ENCODE measurements at regions not wholly inside any gene's neighbourhood (a gene's known extent, or its start where the extent isn't known, plus 50 kb on each side); places are given as distances from the start of the nearest gene placed in this dataset.

GRCh38 chr12:93163260-93164036 lies 214.3 kb upstream of the NUDT4 start:
- H3K27ac ChIP-seq (ENCODE audit: low read depth, low read length) = no peak overlapping the region
- H3K4me1 ChIP-seq (ENCODE audit: control insufficient read depth in 1 of 2, insufficient read depth in 2 of 2, low read length in 2 of 2) = peaks cover 20 to 21% of the 10 kb centered on the region in 2 donors
- H3K27me3 ChIP-seq (ENCODE audit: control insufficient read depth in 1 of 2, insufficient read depth in 2 of 2, low read length in 2 of 2) = no peaks in the 10 kb centered on the region
- no peaks in the 10 kb centered on the region for H3K36me3 ChIP-seq (ENCODE audit: control insufficient read depth in 1 of 2, insufficient read depth in 2 of 2, low read length in 2 of 2)
- no peak overlapping the region for H3K9ac ChIP-seq (ENCODE audit: low read depth in 1 of 2, low read length in 2 of 2)
- H3K4me3 ChIP-seq (ENCODE audit: low read depth in 1 of 2, low read length in 2 of 2) = no peak overlapping the region
- H3K9me3 ChIP-seq (ENCODE audit: control insufficient read depth in 1 of 2, low read length in 2 of 2) = peaks cover 2 to 3% of the 10 kb centered on the region in 2 donors

- Histone ChIP-seq H3K36me3 (ENCODE audit: control insufficient read depth in 1 of 2, insufficient read depth in 2 of 2, low read length in 2 of 2) (no peaks in the 10 kb centered on the region), H3K9me3 (ENCODE audit: control insufficient read depth in 1 of 2, low read length in 2 of 2) (no peaks in the 10 kb centered on the region), H3K9ac (ENCODE audit: low read depth in 1 of 2, low read length in 2 of 2) (no peak overlapping the region), H3K27me3 (ENCODE audit: control insufficient read depth in 1 of 2, insufficient read depth in 2 of 2, low read length in 2 of 2) (no peaks in the 10 kb centered on the region), H3K27ac (ENCODE audit: low read depth, low read length) (no peak overlapping the region), H3K4me3 (ENCODE audit: low read depth in 1 of 2, low read length in 2 of 2) (no peak overlapping the region), H3K4me1 (ENCODE audit: control insufficient read depth in 1 of 2, insufficient read depth in 2 of 2, low read length in 2 of 2) (peaks cover 20 to 21% of the 10 kb centered on the region in 2 donors)
Observed at GRCh38 chr12:93164103-93164880, 213.4 kb upstream of the NUDT4 start.

DNA sequence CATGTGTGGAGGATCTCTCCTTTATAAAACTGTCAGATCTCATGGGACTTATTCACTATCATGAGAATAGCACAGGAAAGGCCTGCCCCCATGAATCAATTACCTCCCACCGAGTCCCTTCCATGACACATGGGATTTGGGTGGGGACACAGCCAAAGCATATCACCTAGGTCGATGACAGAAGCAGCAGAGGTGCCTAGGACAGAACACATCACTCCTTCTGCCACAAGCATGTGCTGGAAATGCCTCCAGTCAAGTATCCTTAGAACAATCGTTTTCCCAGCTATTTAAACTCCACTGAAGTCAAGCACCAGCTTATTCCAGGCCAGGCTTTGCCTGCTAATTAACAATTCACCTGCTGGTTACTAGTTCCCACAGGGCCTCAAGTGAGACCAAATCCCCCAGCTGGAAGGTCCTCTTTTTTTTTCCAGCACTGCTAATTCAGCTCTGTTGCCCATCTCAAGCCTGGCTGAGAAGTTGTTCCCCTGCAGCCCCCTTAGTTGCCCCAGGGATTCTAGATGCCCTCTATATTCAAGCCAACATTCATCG lies 212.3 kb upstream of the NUDT4 start:
- no peak overlapping the region for H3K4me3 ChIP-seq (ENCODE audit: low read depth in 1 of 2, low read length in 2 of 2)
- H3K4me1 ChIP-seq (ENCODE audit: control insufficient read depth in 1 of 2, insufficient read depth in 2 of 2, low read length in 2 of 2) = peaks cover 20 to 21% of the 10 kb centered on the region in 2 donors
- H3K36me3 ChIP-seq (ENCODE audit: control insufficient read depth in 1 of 2, insufficient read depth in 2 of 2, low read length in 2 of 2) = no peaks in the 10 kb centered on the region
- no peaks in the 10 kb centered on the region for H3K9me3 ChIP-seq (ENCODE audit: control insufficient read depth in 1 of 2, low read length in 2 of 2)
- H3K9ac ChIP-seq (ENCODE audit: low read depth in 1 of 2, low read length in 2 of 2) = no peak overlapping the region
- H3K27ac ChIP-seq (ENCODE audit: low read depth, low read length) = no peak overlapping the region
- no peaks in the 10 kb centered on the region for H3K27me3 ChIP-seq (ENCODE audit: control insufficient read depth in 1 of 2, insufficient read depth in 2 of 2, low read length in 2 of 2)

DNA sequence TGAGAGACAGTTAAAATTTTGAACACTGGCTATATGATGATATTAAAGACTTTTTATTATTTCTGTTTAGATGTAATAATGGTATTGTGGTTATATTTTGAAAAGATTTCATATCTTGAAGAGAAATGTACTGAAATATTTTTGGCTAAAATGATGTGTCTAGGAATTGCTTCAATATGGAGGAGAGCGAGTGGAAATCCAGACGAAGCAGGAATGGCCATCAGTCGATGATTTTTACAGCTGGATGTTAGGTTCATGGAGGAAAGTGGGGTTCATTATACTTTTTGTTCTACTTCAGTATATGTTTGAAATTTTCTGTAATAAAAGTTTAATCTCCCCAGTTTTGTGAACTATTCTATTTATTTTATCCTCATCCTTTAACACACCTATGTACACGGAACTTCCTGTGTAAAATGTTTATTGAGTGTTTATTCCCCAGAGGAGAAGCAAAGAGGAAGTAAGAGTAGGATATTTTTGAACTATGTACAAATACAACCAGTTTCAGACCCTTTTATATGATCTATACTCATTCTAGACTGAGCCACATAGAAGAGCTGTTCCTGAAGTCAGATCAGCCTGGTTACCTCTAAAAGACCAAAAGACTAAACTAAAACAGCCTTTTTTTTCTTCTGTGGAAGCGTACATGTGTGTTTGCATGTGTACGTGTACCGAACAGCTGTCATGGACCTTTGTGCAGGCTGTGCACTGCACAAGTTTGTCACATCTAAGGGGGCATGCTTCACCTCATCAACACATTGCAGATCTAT lies 211.0 kb upstream of the NUDT4 start:
- H3K27me3 ChIP-seq (ENCODE audit: control insufficient read depth in 1 of 2, insufficient read depth in 2 of 2, low read length in 2 of 2) = no peaks in the 10 kb centered on the region
- H3K4me3 ChIP-seq (ENCODE audit: low read depth in 1 of 2, low read length in 2 of 2) = peak overlapping the region in 1 of 2 donors; percentile 23
- H3K9me3 ChIP-seq (ENCODE audit: control insufficient read depth in 1 of 2, low read length in 2 of 2) = no peaks in the 10 kb centered on the region
- no peaks in the 10 kb centered on the region for H3K36me3 ChIP-seq (ENCODE audit: control insufficient read depth in 1 of 2, insufficient read depth in 2 of 2, low read length in 2 of 2)
- H3K4me1 ChIP-seq (ENCODE audit: control insufficient read depth in 1 of 2, insufficient read depth in 2 of 2, low read length in 2 of 2) = peaks cover 20 to 21% of the 10 kb centered on the region in 2 donors
- no peak overlapping the region for H3K9ac ChIP-seq (ENCODE audit: low read depth in 1 of 2, low read length in 2 of 2)
- no peak overlapping the region for H3K27ac ChIP-seq (ENCODE audit: low read depth, low read length)

- Histone ChIP-seq H3K36me3 (ENCODE audit: control insufficient read depth in 1 of 2, insufficient read depth in 2 of 2, low read length in 2 of 2) (no peaks in the 10 kb centered on the region), H3K9ac (ENCODE audit: low read depth in 1 of 2, low read length in 2 of 2) (no peak overlapping the region), H3K27me3 (ENCODE audit: control insufficient read depth in 1 of 2, insufficient read depth in 2 of 2, low read length in 2 of 2) (no peaks in the 10 kb centered on the region), H3K4me3 (ENCODE audit: low read depth in 1 of 2, low read length in 2 of 2) (peak overlapping the region; percentile 68 to 69), H3K4me1 (ENCODE audit: control insufficient read depth in 1 of 2, insufficient read depth in 2 of 2, low read length in 2 of 2) (peaks cover 20 to 21% of the 10 kb centered on the region in 2 donors), H3K27ac (ENCODE audit: low read depth, low read length) (no peak overlapping the region), H3K9me3 (ENCODE audit: control insufficient read depth in 1 of 2, low read length in 2 of 2) (no peaks in the 10 kb centered on the region)
Observed at GRCh38 chr12:93167331-93167730, 210.4 kb upstream of the NUDT4 start.

DNA sequence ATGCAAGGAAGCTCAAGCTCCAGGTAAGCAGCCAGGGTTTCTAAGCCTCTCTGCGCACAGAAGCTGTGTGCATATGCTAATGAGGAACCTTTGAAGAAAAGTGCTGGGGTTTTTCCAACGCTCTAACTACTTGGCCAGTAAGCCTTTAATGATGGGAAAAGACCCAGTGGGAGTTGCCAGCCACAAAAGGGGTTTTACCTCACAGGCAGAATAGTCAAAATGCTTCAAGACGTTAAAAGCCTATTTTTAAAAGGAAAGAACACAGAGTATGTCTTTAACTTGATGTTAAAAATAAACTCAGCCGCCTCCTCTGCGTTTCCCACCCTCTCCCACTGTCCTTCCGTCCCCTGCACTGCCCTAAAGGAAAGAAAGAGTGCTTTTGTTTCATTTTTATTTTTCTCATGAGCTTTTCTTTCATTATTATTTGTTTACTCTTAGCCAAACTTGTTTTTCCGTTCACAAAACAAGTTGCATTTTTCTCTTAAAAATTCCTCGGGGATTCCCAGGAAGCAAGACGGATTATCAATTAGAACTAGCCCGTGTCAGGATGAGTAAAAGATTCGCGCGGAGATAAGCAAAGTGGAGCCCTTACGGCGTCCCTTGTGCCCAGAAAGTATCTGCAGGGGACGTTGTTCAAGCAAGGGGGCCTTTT lies 209.8 kb upstream of the NUDT4 start:
- no peak overlapping the region for H3K27ac ChIP-seq (ENCODE audit: low read depth, low read length)
- H3K4me3 ChIP-seq (ENCODE audit: low read depth in 1 of 2, low read length in 2 of 2) = peak overlapping the region; percentile 68 to 69

GRCh38 chr12:93168751-93169150 lies 209.0 kb upstream of the NUDT4 start:
- Histone ChIP-seq H3K36me3 (ENCODE audit: control insufficient read depth in 1 of 2, insufficient read depth in 2 of 2, low read length in 2 of 2) (no peaks in the 10 kb centered on the region), H3K4me3 (ENCODE audit: low read depth in 1 of 2, low read length in 2 of 2) (peak overlapping the region in 1 of 2 donors; percentile 68), H3K27ac (ENCODE audit: low read depth, low read length) (no peak overlapping the region)

More for the DNA sequence above, 209.8 kb upstream of the NUDT4 start:
- Histone ChIP-seq H3K27me3 (ENCODE audit: control insufficient read depth in 1 of 2, insufficient read depth in 2 of 2, low read length in 2 of 2) (no peaks in the 10 kb centered on the region), H3K36me3 (ENCODE audit: control insufficient read depth in 1 of 2, insufficient read depth in 2 of 2, low read length in 2 of 2) (no peaks in the 10 kb centered on the region), H3K9me3 (ENCODE audit: control insufficient read depth in 1 of 2, low read length in 2 of 2) (no peaks in the 10 kb centered on the region), H3K9ac (ENCODE audit: low read depth in 1 of 2, low read length in 2 of 2) (peak overlapping the region; percentile 35 to 55), H3K4me1 (ENCODE audit: control insufficient read depth in 1 of 2, insufficient read depth in 2 of 2, low read length in 2 of 2) (peaks cover 20 to 21% of the 10 kb centered on the region in 2 donors)

DNA sequence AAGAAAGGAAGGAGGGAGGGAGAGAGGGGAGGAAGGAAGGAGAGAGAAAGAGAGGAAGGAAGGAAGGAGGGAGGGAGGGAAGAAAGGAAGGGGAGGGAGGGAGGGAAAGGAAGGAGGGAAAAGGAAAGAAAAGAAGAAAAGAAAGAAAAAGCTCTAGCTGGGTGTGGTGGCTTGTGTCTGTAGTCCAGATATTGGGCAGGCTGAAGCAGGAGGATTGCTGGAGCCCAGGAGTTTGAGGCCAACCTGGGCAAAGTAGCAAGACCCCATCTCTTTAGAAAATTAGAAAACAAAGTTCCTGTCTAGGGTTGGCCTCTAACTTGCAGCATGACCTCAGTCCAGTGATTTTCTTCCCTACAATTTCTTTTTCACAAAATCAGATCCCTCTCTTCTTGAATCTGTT lies 208.2 kb upstream of the NUDT4 start:
- H3K4me1 ChIP-seq (ENCODE audit: control insufficient read depth in 1 of 2, insufficient read depth in 2 of 2, low read length in 2 of 2) = peaks cover 12 to 16% of the 10 kb centered on the region in 2 donors
- H3K4me3 ChIP-seq (ENCODE audit: low read depth in 1 of 2, low read length in 2 of 2) = no peak overlapping the region
- H3K27me3 ChIP-seq (ENCODE audit: control insufficient read depth in 1 of 2, insufficient read depth in 2 of 2, low read length in 2 of 2) = no peaks in the 10 kb centered on the region
- no peaks in the 10 kb centered on the region for H3K36me3 ChIP-seq (ENCODE audit: control insufficient read depth in 1 of 2, insufficient read depth in 2 of 2, low read length in 2 of 2)
- no peaks in the 10 kb centered on the region for H3K9me3 ChIP-seq (ENCODE audit: control insufficient read depth in 1 of 2, low read length in 2 of 2)
- no peak overlapping the region for H3K27ac ChIP-seq (ENCODE audit: low read depth, low read length)
- H3K9ac ChIP-seq (ENCODE audit: low read depth in 1 of 2, low read length in 2 of 2) = no peak overlapping the region

More at GRCh38 chr12:93168751-93169150, 209.0 kb upstream of the NUDT4 start:
- no peaks in the 10 kb centered on the region for H3K9me3 ChIP-seq (ENCODE audit: control insufficient read depth in 1 of 2, low read length in 2 of 2)
- no peak overlapping the region for H3K9ac ChIP-seq (ENCODE audit: low read depth in 1 of 2, low read length in 2 of 2)
- H3K4me1 ChIP-seq (ENCODE audit: control insufficient read depth in 1 of 2, insufficient read depth in 2 of 2, low read length in 2 of 2) = peaks cover 17 to 19% of the 10 kb centered on the region in 2 donors
- H3K27me3 ChIP-seq (ENCODE audit: control insufficient read depth in 1 of 2, insufficient read depth in 2 of 2, low read length in 2 of 2) = no peaks in the 10 kb centered on the region

DNA sequence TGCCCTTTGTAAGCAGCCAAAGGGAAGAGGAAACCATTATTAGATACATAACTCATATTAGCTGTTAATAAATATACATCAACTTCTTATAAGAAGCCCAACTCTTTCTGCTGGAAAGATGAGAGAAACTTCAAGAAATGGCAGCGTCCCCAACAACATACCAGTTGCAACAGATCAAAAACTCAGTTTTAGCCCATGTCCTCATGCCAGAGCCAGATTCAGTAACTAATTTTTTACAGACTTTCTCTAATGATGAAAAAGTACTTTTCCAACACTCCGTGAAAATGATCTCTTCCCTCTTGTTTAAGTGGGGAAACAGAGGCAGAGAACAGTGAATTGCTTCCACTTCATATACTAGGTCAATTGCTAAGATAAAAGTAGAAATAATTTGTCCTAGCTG lies 206.8 kb upstream of the NUDT4 start:
- no peaks in the 10 kb centered on the region for H3K27me3 ChIP-seq (ENCODE audit: control insufficient read depth in 1 of 2, insufficient read depth in 2 of 2, low read length in 2 of 2)
- H3K4me3 ChIP-seq (ENCODE audit: low read depth in 1 of 2, low read length in 2 of 2) = no peak overlapping the region
- H3K36me3 ChIP-seq (ENCODE audit: control insufficient read depth in 1 of 2, insufficient read depth in 2 of 2, low read length in 2 of 2) = no peaks in the 10 kb centered on the region
- no peak overlapping the region for H3K9ac ChIP-seq (ENCODE audit: low read depth in 1 of 2, low read length in 2 of 2)
- H3K9me3 ChIP-seq (ENCODE audit: control insufficient read depth in 1 of 2, low read length in 2 of 2) = no peaks in the 10 kb centered on the region
- peaks cover 12 to 16% of the 10 kb centered on the region in 2 donors for H3K4me1 ChIP-seq (ENCODE audit: control insufficient read depth in 1 of 2, insufficient read depth in 2 of 2, low read length in 2 of 2)
- no peak overlapping the region for H3K27ac ChIP-seq (ENCODE audit: low read depth, low read length)

All from duodenal mucosa (tissue), 2 donors.